ENCODE measurements at regions not wholly inside any gene's neighbourhood (a gene's known extent, or its start where the extent isn't known, plus 50 kb on each side); places are given as distances from the start of the nearest gene placed in this dataset.

- TF ChIP-seq REST (IDR thresholded peaks at IDR 0.05; ENCODE audit: unreplicated experiment) (no peak), ZNF114 (CRISPR knock-in tag; IDR thresholded peaks at IDR 0.05) (no peak), EZH2phosphoT487 (IDR thresholded peaks at IDR 0.05; ENCODE audit: unreplicated experiment) (no peak)
These were observed 424.4 kb downstream of the C3orf38 start (continued) for GRCh38 chr3:88574146-88574545.

- no peaks in the 10 kb centered on the region for H4K20me1 ChIP-seq (replicated peaks; ENCODE audit: insufficient read depth)
- no peaks in the 10 kb centered on the region for H3K36me3 Mint-ChIP-seq (ENCODE audit: low read depth)
- H3F3A ChIP-seq (replicated peaks; ENCODE audit: low read depth): no peaks in the 10 kb centered on the region
- no peaks in the 10 kb centered on the region for H3K36me3 ChIP-seq (ENCODE audit: insufficient read depth)
- no peak overlapping the region for H3K27ac ChIP-seq (ENCODE audit: low read depth)
- no peaks in the 10 kb centered on the region for H3K27me3 Mint-ChIP-seq (ENCODE audit: insufficient read depth, low read depth, poor library complexity)
- no peaks in the 10 kb centered on the region for H3K9me2 ChIP-seq (ENCODE audit: insufficient read depth)
- H3K27ac Mint-ChIP-seq: no peak overlapping the region
- no peak overlapping the region for H3K4me3 ChIP-seq
- peaks cover 6% of the 10 kb centered on the region; the same call in 2 of the 3 replicates for H3K4me1 Mint-ChIP-seq
- no peaks in the 10 kb centered on the region for H3K27me3 ChIP-seq (ENCODE audit: insufficient read depth)
- H3K9me3 Mint-ChIP-seq: no peaks in the 10 kb centered on the region
- ATAC-seq: no peak
- H3K4me1 ChIP-seq (ENCODE audit: insufficient read depth): peaks cover 9% of the 10 kb centered on the region
- no peak for DNase-seq (ENCODE audit: low spot score)
- no peaks in the 10 kb centered on the region for H3K79me2 ChIP-seq (replicated peaks; ENCODE audit: insufficient read depth)
- no peak overlapping the region for H3K4me3 Mint-ChIP-seq
- peak overlapping the region; percentile 12; the same call in 1 of the 2 replicates for H2AFZ ChIP-seq
- no peak overlapping the region for H3K4me2 ChIP-seq
- TF ChIP-seq ZNF462 (CRISPR knock-in tag; IDR thresholded peaks at IDR 0.05): no peak
- no peak for TF ChIP-seq EZH2 (IDR thresholded peaks at IDR 0.05; ENCODE audit: low read depth, unreplicated experiment)
- no peak for TF ChIP-seq POLR2AphosphoS5 (IDR thresholded peaks at IDR 0.05; ENCODE audit: low read depth)
- no peak for TF ChIP-seq ZNF114 (CRISPR knock-in tag; IDR thresholded peaks at IDR 0.05)
- no peak for TF ChIP-seq ZNF331 (CRISPR knock-in tag; IDR thresholded peaks at IDR 0.05; ENCODE audit: low read depth)
- no peak for TF ChIP-seq CREB1 (CRISPR knock-in tag; IDR thresholded peaks at IDR 0.05; ENCODE audit: low read depth)
- TF ChIP-seq EZH2phosphoT487 (IDR thresholded peaks at IDR 0.05; ENCODE audit: unreplicated experiment): no peak
- no peak for TF ChIP-seq ETS1 (IDR thresholded peaks at IDR 0.05)
- no peak for TF ChIP-seq NANOG (IDR thresholded peaks at IDR 0.05; ENCODE audit: borderline replicate concordance)
- no peak for TF ChIP-seq STAT1 (IDR thresholded peaks at IDR 0.05; ENCODE audit: unreplicated experiment)
- TF ChIP-seq JUNB (IDR thresholded peaks at IDR 0.05; ENCODE audit: unreplicated experiment): no peak
- no peak for TF ChIP-seq CTCF (conservative IDR thresholded peaks at IDR 0.05; ENCODE audit: low read depth in 2 of 2)
These were observed 434.7 kb downstream of the C3orf38 start for GRCh38 chr3:88584451-88584850.

Data from GM23338 (cell line).